Gastrocnemius medialis (tissue), 4 donors: ENCODE measurements at regions not wholly inside any gene's neighbourhood (a gene's known extent, or its start where the extent isn't known, plus 50 kb on each side); places are given as distances from the start of the nearest gene placed in this dataset.

Experiments
- POLR2A ChIP-seq, 2 donors: fragments of 450-650 bp; IDR thresholded peaks; one replicate each; pipeline ENCODE4 v1.6.1; 2017; ENCODE audit warnings: antibody characterized with exemption in 2 of 2, mild to moderate bottlenecking in 2 of 2, moderate library complexity in 2 of 2
- TF ChIP-seq, protein P1 (sequence below), 5 experiments: fragments of 450-650 bp in 3 of 5; fragments of 200-600 bp in 2 of 5; sonication (generic) in 2 of 5; IDR thresholded peaks in 4 of 5; conservative IDR thresholded peaks in 1 of 5; 1 replicate in 4 of 5; 2 replicates in 1 of 5; pipeline ENCODE4 v1.5.1; 2016 to 2019; ENCODE audit warnings: antibody characterized with exemption in 5 of 5, mild to moderate bottlenecking in 3 of 5, moderate library complexity in 3 of 5

DNA sequence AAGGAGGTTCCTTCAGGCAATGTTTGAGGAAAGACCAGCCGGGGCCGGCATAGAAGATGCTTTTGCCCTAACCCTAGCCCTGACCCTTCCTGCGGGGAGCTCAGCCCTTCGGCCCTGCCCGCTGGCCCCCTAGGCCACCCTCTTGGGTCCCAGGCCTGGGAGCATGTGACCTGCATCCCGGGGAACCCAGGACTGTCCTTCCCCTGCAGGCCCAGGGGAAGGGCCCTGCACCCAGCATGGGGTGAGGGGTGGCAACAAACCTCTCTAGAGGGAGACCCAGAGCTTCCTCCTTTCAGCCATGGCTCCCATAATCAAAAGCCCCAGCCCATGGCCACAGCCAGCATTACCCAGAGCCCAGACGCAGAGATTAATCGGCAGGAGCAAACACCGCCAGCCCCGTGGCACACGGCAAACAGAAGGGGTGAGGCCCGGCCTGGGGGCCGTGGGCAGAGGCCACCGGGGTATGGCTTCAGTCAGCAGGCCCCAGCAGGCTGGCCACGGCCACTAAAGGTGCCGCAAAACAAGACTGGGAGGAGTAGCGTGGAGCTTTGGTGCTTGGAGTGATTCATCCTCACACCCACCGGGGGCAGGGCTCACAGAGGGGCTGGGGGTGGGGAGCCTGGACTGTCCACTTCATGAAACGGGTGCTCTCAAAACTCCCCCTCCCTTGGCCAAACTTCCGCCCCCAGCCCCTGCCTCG lies 61.6 kb upstream of the HPCAL1 start:
- TF ChIP-seq, protein P1, sequence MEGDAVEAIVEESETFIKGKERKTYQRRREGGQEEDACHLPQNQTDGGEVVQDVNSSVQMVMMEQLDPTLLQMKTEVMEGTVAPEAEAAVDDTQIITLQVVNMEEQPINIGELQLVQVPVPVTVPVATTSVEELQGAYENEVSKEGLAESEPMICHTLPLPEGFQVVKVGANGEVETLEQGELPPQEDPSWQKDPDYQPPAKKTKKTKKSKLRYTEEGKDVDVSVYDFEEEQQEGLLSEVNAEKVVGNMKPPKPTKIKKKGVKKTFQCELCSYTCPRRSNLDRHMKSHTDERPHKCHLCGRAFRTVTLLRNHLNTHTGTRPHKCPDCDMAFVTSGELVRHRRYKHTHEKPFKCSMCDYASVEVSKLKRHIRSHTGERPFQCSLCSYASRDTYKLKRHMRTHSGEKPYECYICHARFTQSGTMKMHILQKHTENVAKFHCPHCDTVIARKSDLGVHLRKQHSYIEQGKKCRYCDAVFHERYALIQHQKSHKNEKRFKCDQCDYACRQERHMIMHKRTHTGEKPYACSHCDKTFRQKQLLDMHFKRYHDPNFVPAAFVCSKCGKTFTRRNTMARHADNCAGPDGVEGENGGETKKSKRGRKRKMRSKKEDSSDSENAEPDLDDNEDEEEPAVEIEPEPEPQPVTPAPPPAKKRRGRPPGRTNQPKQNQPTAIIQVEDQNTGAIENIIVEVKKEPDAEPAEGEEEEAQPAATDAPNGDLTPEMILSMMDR (IDR thresholded peaks at IDR 0.05 in 4 of 5, conservative IDR thresholded peaks at IDR 0.05 in 1 of 5), result no peak
- no peak for TF ChIP-seq POLR2A (IDR thresholded peaks at IDR 0.05)
